ENCODE measurements at regions not wholly inside any gene's neighbourhood (a gene's known extent, or its start where the extent isn't known, plus 50 kb on each side); places are given as distances from the start of the nearest gene placed in this dataset.

DNA sequence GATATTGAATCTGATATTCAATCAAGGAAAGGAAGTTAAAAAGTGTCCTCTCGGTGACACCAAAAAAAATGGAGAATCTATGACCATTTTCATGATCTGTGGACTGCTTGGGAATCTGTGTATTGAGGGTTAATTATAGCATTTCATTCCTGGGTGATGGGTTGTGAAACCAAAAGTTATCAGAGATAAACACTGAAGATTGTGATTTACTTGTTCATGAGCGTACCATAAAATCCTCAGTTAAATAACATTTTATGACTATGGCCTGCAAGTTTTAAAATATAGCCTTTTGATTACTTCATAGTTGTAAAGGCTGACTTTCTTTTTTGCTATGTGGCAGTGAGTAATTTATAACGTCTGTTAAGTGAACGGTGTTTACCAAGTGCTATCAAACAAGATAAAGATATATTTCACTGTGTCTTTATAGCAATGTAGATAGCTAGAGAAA is 267.9 kb upstream of the SEMA6A start:
- Histone ChIP-seq H3K4me3 (no peak overlapping the region), H3K36me3 (no peaks in the 10 kb centered on the region), H3K9me3 (no peaks in the 10 kb centered on the region), H3K4me1 (peaks cover 0 to 6% (median 0%) of the 10 kb centered on the region in 6 donors), H3K27ac (no peak overlapping the region), H3K27me3 (replicated peaks in 1 of 7) (no peaks in the 10 kb centered on the region)
- TF ChIP-seq, protein P1, sequence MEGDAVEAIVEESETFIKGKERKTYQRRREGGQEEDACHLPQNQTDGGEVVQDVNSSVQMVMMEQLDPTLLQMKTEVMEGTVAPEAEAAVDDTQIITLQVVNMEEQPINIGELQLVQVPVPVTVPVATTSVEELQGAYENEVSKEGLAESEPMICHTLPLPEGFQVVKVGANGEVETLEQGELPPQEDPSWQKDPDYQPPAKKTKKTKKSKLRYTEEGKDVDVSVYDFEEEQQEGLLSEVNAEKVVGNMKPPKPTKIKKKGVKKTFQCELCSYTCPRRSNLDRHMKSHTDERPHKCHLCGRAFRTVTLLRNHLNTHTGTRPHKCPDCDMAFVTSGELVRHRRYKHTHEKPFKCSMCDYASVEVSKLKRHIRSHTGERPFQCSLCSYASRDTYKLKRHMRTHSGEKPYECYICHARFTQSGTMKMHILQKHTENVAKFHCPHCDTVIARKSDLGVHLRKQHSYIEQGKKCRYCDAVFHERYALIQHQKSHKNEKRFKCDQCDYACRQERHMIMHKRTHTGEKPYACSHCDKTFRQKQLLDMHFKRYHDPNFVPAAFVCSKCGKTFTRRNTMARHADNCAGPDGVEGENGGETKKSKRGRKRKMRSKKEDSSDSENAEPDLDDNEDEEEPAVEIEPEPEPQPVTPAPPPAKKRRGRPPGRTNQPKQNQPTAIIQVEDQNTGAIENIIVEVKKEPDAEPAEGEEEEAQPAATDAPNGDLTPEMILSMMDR (IDR thresholded peaks at IDR 0.05 in 8 of 11, conservative IDR thresholded peaks at IDR 0.05 in 3 of 11): no peak
- TF ChIP-seq POLR2A (IDR thresholded peaks at IDR 0.05): no peak
- TF ChIP-seq POLR2AphosphoS5 (IDR thresholded peaks at IDR 0.05): no peak
- DNase-seq: no peak
- intact Hi-C loops (cut with DNase I; ENCODE audit: low total_unique reads): no loop called here
- WGBS, 5 donors: 78 to 92% (median 87%) methylated on average over 4 of the region's 4 CpGs

DNA sequence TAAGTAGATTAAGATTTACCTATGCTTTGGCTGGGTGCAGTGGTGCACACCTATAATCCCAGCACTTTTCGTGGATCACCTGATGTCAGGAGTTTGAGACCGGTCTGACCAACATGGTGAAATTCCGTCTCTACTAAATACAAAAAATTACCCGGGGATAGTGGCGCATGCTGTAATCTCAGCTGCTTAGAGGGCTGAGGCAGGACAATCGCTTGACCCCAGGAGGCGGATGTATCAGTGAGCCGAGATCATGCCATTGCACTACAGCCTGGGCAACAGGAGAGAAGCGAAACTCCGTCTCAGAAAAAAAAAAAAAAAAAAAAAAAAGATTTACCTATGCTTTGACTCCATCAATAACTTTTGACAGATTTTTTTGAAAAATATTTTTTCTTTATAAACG is 267.1 kb upstream of the SEMA6A start:
- Histone ChIP-seq H3K27ac (no peak overlapping the region), H3K27me3 (replicated peaks in 1 of 7) (no peaks in the 10 kb centered on the region), H3K4me1 (peaks cover 0 to 6% (median 0%) of the 10 kb centered on the region in 6 donors), H3K9me3 (no peaks in the 10 kb centered on the region), H3K4me3 (no peak overlapping the region), H3K36me3 (no peaks in the 10 kb centered on the region)
- intact Hi-C loops (cut with DNase I; ENCODE audit: low total_unique reads): no loop called here
- WGBS, 5 donors: 93 to 95% (median 94%) methylated on average over 11 of the region's 11 CpGs
- TF ChIP-seq POLR2AphosphoS5 (IDR thresholded peaks at IDR 0.05): no peak
- TF ChIP-seq, protein P1 (IDR thresholded peaks at IDR 0.05 in 8 of 11, conservative IDR thresholded peaks at IDR 0.05 in 3 of 11): no peak
- DNase-seq: no peak

DNA sequence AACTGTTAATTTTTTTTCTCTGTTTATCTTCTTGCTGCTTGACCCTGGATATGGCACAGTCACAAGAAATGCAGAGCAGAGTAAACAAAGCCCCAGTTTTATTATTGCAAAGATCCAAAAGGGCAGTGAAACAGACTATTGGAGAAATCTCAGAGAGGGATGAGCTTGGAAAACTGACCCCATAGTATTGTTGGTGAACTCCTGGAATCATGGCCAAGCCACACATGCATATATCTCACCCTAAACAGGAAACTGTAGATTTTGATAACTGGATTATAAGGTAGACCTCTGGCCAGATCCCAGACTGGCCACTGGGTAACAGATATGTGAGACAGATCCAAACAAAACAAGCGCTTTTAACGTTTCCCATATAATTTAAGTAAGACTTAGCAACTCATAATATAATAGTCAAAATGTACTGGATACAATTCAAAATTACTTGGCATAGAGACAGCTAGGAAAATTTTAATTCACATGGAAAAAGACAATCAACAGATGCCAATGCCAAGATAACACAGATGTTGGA is 263.5 kb upstream of the SEMA6A start:
- TF ChIP-seq POLR2A (IDR thresholded peaks at IDR 0.05) (no peak), POLR2AphosphoS5 (IDR thresholded peaks at IDR 0.05) (no peak)
- TF ChIP-seq, protein P1 (IDR thresholded peaks at IDR 0.05 in 8 of 11, conservative IDR thresholded peaks at IDR 0.05 in 3 of 11): no peak
- intact Hi-C loops (cut with DNase I; ENCODE audit: low total_unique reads): no loop called here

DNA sequence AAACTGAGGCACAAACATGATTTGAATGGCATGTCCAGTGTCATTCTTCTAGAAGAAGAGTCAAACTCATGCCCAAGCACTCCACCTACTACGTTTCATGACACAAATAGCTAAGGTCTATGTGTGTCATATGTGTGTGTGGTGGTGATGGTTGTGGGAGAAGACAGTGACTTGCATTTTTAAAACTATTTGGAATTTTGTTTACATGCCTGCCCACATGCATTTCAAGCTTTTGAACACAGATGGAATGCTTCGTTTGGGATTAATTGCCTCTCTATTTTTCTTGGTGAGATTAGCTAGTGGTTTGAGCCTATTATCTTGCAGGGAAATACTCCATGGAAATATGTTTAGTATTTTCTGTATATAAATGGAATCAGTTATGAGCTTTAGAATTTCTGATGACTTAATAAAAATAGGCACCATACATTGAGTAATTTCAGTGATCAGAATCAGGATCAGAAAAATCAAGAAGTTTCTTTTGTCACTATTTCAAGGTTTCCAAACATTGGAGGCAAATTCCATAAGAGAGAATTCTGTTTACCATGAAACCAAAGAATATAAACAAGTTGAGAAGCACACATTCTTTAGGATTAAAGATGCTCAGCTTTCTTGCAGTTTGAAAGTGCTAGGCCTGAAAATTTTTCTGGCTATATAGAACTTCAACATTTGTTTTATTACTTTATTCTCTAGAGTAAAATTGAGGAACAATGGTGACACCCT is 260.3 kb upstream of the SEMA6A start:
- no peak for DNase-seq

More for the DNA sequence above, 263.5 kb upstream of the SEMA6A start:
- H3K9me3 ChIP-seq: no peaks in the 10 kb centered on the region
- H3K27me3 ChIP-seq (replicated peaks in 1 of 7): no peaks in the 10 kb centered on the region
- no peaks in the 10 kb centered on the region for H3K36me3 ChIP-seq
- H3K4me1 ChIP-seq: no peaks in the 10 kb centered on the region
- H3K27ac ChIP-seq: no peak overlapping the region
- 71 to 85% (median 74%) methylated on average over 2 of the region's 2 CpGs for WGBS, 5 donors
- no peak for DNase-seq
- H3K4me3 ChIP-seq: no peak overlapping the region

More for the DNA sequence above, 260.3 kb upstream of the SEMA6A start:
- intact Hi-C loops (cut with DNase I; ENCODE audit: low total_unique reads): no loop called here
- no peak for TF ChIP-seq POLR2A (IDR thresholded peaks at IDR 0.05)
- no peak for TF ChIP-seq POLR2AphosphoS5 (IDR thresholded peaks at IDR 0.05)
- TF ChIP-seq, protein P1 (IDR thresholded peaks at IDR 0.05 in 8 of 11, conservative IDR thresholded peaks at IDR 0.05 in 3 of 11): no peak
- no peak overlapping the region for H3K27ac ChIP-seq
- no peak overlapping the region for H3K4me3 ChIP-seq
- H3K36me3 ChIP-seq: no peaks in the 10 kb centered on the region
- H3K27me3 ChIP-seq (replicated peaks in 1 of 7): no peaks in the 10 kb centered on the region
- no peaks in the 10 kb centered on the region for H3K4me1 ChIP-seq
- WGBS, 5 donors: 58 to 76% (median 60%) methylated on average over 2 of the region's 2 CpGs
- no peaks in the 10 kb centered on the region for H3K9me3 ChIP-seq

All from spleen (tissue), 11 donors.